Activated naive CD8-positive, alpha-beta T cell treated with anti-CD3 and anti-CD28 coated beads, Interleukin-2, amount 50 U/mL, for 24 hours (primary cell): ENCODE measurements at regions not wholly inside any gene's neighbourhood (a gene's known extent, or its start where the extent isn't known, plus 50 kb on each side); places are given as distances from the start of the nearest gene placed in this dataset.
"Not testable (repeated sequence)": the region's sequence is repeated elsewhere in the genome, so short reads cannot be mapped to it uniquely, and the experiment has no call there.

Source experiments
- ATAC-seq: fragments of 150-1000 bp; cut with Tn5 transposase; one replicate; pipeline ENCODE4 v1.10.0; 2021
- DNase-seq: peaks from one replicate; pipeline ENCODE4 v3.0.0; 2021
- H3K27ac Mint-ChIP-seq: one replicate; pipeline ENCODE4 v1.8.0; 2021; ENCODE audit warnings: mild to moderate bottlenecking, mixed read lengths
- H3K27me3 Mint-ChIP-seq: one replicate; pipeline ENCODE4 v1.8.0; 2021; ENCODE audit warnings: mixed read lengths
- H3K36me3 Mint-ChIP-seq: one replicate; pipeline ENCODE4 v1.8.0; 2021; ENCODE audit warnings: low read depth, mixed read lengths
- H3K4me1 Mint-ChIP-seq: one replicate; pipeline ENCODE4 v1.8.0; 2021; ENCODE audit warnings: mixed read lengths
- H3K4me3 Mint-ChIP-seq: one replicate; pipeline ENCODE4 v1.8.0; 2021; ENCODE audit warnings: mild to moderate bottlenecking, moderate library complexity, mixed read lengths
- H3K9me3 Mint-ChIP-seq: one replicate; pipeline ENCODE4 v1.8.0; 2021; ENCODE audit warnings: mixed read lengths

GRCh38 chr4:132737344-132737743 is 411.8 kb upstream of the PCDH10 start:
- DNase-seq (no peak), ATAC-seq (no peak)
- Mint-ChIP-seq H3K36me3 (no peaks in the 10 kb centered on the region), H3K27ac (no peak overlapping the region), H3K4me1 (no peaks in the 10 kb centered on the region), H3K4me3 (no peak overlapping the region), H3K27me3 (no peaks in the 10 kb centered on the region), H3K9me3 (peaks cover 12% of the 10 kb centered on the region)

DNA sequence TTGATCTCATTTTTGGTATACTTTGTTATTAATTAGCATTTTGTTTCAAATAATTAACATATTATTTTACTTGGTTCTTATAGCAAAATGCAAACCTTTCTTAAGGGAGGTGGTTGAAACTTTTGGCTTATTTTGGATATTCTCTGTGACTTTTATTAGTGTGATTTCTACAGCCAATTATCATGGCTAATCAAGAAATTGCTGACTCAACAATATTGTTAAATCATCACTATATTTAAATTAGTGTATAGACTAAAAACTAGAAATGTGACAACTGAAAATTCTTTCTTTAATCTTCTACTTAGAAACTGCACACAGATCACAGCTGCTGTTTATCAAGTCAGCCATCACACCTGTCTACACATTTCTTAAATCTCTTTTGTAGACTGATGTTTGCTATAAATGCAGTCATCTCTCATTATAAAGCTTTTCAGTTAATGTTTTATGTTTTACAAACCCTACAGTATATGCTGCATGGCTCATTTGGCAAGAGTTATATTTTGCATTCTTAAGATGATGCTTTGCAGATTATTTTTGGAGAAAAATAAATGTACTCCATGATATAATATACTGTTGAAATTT is 389.8 kb upstream of the PCDH10 start:
- H3K27me3 Mint-ChIP-seq: no peaks in the 10 kb centered on the region
- H3K9me3 Mint-ChIP-seq: no peaks in the 10 kb centered on the region
- H3K27ac Mint-ChIP-seq: no peak overlapping the region
- no peaks in the 10 kb centered on the region for H3K4me1 Mint-ChIP-seq
- no peak for ATAC-seq
- H3K36me3 Mint-ChIP-seq: no peaks in the 10 kb centered on the region
- H3K4me3 Mint-ChIP-seq: no peak overlapping the region
- no peak for DNase-seq

DNA sequence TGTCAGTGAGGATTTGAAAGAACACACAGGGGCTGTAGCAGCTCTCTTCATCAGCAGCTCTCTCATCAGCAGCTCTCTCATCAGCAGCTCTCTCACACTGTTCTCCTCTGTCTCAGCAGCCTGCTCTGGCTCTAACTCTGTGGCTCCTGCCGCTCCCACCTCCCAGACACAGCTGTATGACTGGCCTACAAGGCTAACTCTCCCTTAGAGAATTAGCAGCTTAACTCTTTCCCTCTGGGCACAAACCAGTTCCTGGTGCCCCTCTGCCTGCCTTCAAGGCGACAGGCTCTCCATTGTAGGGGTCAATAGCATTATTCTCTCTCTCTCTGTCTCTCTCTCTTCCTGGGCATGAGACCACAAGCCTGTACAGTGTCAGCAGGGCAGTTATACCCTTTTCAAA is 385.6 kb upstream of the PCDH10 start:
- Mint-ChIP-seq H3K4me1 (no peaks in the 10 kb centered on the region), H3K4me3 (no peak overlapping the region), H3K36me3 (no peaks in the 10 kb centered on the region), H3K27ac (no peak overlapping the region), H3K27me3 (no peaks in the 10 kb centered on the region), H3K9me3 (peaks cover 7% of the 10 kb centered on the region)
- DNase-seq: no peak
- no peak for ATAC-seq

- Mint-ChIP-seq H3K9me3 (peaks cover 12% of the 10 kb centered on the region), H3K36me3 (no peaks in the 10 kb centered on the region), H3K27me3 (no peaks in the 10 kb centered on the region), H3K4me1 (no peaks in the 10 kb centered on the region), H3K4me3 (no peak overlapping the region), H3K27ac (no peak overlapping the region)
- DNase-seq: no peak
- no peak for ATAC-seq
These were observed 381.2 kb upstream of the PCDH10 start for GRCh38 chr4:132767901-132768300.

- DNase-seq: no peak
- ATAC-seq: no peak
- peaks cover 16% of the 10 kb centered on the region for H3K9me3 Mint-ChIP-seq
- no peak overlapping the region for H3K4me3 Mint-ChIP-seq
- no peaks in the 10 kb centered on the region for H3K4me1 Mint-ChIP-seq
- no peak overlapping the region for H3K27ac Mint-ChIP-seq
- no peaks in the 10 kb centered on the region for H3K27me3 Mint-ChIP-seq
- no peaks in the 10 kb centered on the region for H3K36me3 Mint-ChIP-seq
These were observed 378.3 kb upstream of the PCDH10 start for GRCh38 chr4:132770776-132771175.

- Mint-ChIP-seq H3K36me3 (no peaks in the 10 kb centered on the region), H3K9me3 (peaks cover 6% of the 10 kb centered on the region), H3K27ac (no peak overlapping the region), H3K4me3 (no peak overlapping the region), H3K27me3 (no peaks in the 10 kb centered on the region), H3K4me1 (no peaks in the 10 kb centered on the region)
- DNase-seq (no peak), ATAC-seq (no peak)
These were observed 356.8 kb upstream of the PCDH10 start for GRCh38 chr4:132792310-132792709.

DNA sequence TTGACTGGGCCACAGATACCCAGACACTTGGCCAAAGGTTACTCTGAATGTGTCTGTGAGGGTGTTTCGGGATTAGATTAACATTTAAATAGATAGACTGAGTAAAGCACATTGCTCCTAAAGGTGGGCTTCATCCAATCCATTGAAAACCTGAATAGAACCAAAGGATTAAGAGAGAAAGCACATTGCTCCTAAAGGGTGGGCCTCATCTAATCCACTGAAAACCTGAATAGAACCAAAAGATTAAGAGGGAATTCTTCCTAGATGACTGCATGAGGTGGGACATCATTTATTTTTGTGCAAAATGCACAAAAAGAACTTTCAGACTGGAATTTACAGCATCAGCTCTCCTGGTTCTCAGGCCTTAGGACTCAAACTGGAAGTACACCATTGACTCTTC is 351.2 kb upstream of the PCDH10 start:
- H3K9me3 Mint-ChIP-seq: no peaks in the 10 kb centered on the region
- DNase-seq (no peak), ATAC-seq (no peak)
- H3K27ac Mint-ChIP-seq: no peak overlapping the region
- H3K4me3 Mint-ChIP-seq: no peak overlapping the region
- no peaks in the 10 kb centered on the region for H3K27me3 Mint-ChIP-seq
- no peaks in the 10 kb centered on the region for H3K4me1 Mint-ChIP-seq
- no peaks in the 10 kb centered on the region for H3K36me3 Mint-ChIP-seq

DNA sequence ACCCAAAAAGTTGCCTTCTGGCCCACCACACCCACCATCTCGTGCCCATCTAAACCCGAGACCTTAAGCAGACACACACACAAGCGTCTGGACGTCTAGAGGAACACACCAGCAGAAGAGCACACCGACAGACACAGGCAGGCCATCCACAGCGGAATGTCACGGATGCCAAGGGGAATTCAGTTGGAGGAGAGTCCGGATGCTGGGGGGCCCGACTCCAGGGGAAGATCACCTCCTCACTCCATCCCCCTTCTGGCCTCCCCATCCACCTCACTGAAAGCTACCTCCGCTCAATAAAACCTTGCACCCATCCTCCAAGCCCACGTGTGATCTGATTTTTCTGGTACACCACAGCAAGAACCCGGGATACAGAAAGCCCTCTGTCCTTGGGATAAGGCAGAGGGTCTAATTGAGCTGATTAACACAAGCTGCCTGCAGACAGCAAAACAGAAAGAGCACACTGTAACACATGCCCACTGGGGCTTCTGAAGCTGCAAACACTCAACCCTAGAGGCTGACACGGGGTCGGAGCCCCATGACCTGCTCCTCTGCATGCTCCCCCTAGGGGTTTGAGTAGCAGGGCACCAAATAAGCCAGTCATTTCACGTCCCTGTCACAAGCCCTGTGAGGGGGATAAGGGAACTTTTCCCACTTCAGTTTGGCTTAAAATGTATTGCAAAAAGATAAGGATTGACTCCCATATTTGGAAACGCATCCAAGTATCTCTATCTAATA is 339.6 kb upstream of the PCDH10 start:
- DNase-seq (no peak), ATAC-seq (no peak)
- Mint-ChIP-seq H3K27me3 (no peaks in the 10 kb centered on the region), H3K36me3 (no peaks in the 10 kb centered on the region), H3K9me3 (no peaks in the 10 kb centered on the region), H3K4me1 (no peaks in the 10 kb centered on the region), H3K27ac (no peak overlapping the region), H3K4me3 (no peak overlapping the region)

DNA sequence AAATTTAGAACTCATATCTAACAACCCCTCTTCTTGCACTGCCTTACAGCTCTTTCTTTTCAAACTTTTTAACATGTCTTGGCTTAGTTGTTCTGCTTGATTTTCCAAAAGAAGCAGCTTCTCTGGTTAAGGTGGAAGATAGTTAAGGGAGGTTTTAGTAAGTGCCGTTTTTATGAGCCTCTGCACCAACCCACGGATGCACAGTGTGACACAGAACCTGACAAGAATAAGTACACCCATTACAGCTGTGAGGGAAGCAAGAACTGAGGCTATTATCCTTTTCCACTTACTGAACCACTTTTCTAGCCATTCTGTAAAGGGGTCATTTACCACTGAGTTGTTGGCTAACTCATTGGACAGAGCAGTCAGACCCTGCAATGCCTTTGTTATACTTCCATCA is 336.0 kb upstream of the PCDH10 start:
- not testable (repeated sequence) for H3K36me3 Mint-ChIP-seq, H3K4me1 Mint-ChIP-seq, H3K4me3 Mint-ChIP-seq, ATAC-seq, DNase-seq, H3K27me3 Mint-ChIP-seq, H3K9me3 Mint-ChIP-seq, H3K27ac Mint-ChIP-seq

- Mint-ChIP-seq H3K27me3 (no peaks in the 10 kb centered on the region), H3K27ac (no peak overlapping the region), H3K4me1 (no peaks in the 10 kb centered on the region), H3K4me3 (no peak overlapping the region), H3K9me3 (peaks cover 16% of the 10 kb centered on the region), H3K36me3 (no peaks in the 10 kb centered on the region)
- ATAC-seq (no peak), DNase-seq (no peak)
These were observed 331.0 kb upstream of the PCDH10 start for GRCh38 chr4:132818091-132818490.

- no peaks in the 10 kb centered on the region for H3K4me1 Mint-ChIP-seq
- H3K4me3 Mint-ChIP-seq: no peak overlapping the region
- H3K27me3 Mint-ChIP-seq: no peaks in the 10 kb centered on the region
- DNase-seq (no peak), ATAC-seq (no peak)
- H3K9me3 Mint-ChIP-seq: peaks cover 13% of the 10 kb centered on the region
- no peaks in the 10 kb centered on the region for H3K36me3 Mint-ChIP-seq
- no peak overlapping the region for H3K27ac Mint-ChIP-seq
These were observed 325.7 kb upstream of the PCDH10 start for GRCh38 chr4:132823419-132823818.

DNA sequence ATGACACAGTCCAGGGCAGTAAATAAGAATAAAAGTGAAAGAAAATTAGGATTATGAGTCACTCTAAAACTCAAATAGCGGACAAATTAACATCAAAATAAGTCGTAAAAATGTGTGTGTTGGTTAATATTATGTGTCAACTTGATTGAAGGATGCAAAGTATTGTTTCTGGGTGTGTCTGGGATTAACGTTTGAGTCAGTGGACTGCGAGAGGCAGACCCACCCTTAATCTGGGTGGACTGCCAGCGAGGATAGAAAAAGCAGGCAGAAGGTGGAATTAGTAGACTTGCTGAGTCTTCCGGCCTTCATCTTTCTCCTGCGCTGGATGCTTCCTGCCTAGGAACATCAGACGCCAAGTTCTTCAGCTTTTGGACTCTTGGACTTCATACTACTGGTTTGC is 324.3 kb upstream of the PCDH10 start:
- Mint-ChIP-seq H3K4me1 (no peaks in the 10 kb centered on the region), H3K27ac (no peak overlapping the region), H3K4me3 (no peak overlapping the region), H3K27me3 (no peaks in the 10 kb centered on the region), H3K9me3 (peaks cover 7% of the 10 kb centered on the region), H3K36me3 (no peaks in the 10 kb centered on the region)
- no peak for ATAC-seq
- no peak for DNase-seq

GRCh38 chr4:132827522-132827921 is 321.6 kb upstream of the PCDH10 start:
- H3K4me3 Mint-ChIP-seq: no peak overlapping the region
- no peaks in the 10 kb centered on the region for H3K27me3 Mint-ChIP-seq
- no peak overlapping the region for H3K27ac Mint-ChIP-seq
- H3K4me1 Mint-ChIP-seq: no peaks in the 10 kb centered on the region
- no peak for ATAC-seq
- DNase-seq: no peak
- H3K9me3 Mint-ChIP-seq: no peaks in the 10 kb centered on the region
- no peaks in the 10 kb centered on the region for H3K36me3 Mint-ChIP-seq

DNA sequence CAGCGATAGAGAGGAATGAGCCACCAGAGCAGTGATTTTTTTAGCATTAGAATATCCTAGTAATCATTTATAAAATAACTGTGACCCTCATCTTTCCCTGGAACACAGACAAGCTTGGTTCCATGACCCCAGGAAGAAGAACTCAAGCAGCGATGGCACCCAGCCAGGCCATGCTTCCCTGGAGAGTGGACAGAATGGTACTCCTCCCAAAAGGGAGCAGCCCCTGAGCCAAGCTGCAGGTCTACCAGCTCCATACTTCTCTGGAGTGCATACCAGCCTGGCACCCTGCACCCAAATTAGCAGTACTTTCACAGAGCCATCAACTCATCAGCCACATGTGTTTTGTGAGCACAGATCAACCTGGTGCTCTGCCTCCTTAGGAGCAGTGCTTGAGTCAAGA is 310.9 kb upstream of the PCDH10 start:
- no peaks in the 10 kb centered on the region for H3K36me3 Mint-ChIP-seq
- DNase-seq: no peak
- H3K4me1 Mint-ChIP-seq: no peaks in the 10 kb centered on the region
- peaks cover 21% of the 10 kb centered on the region for H3K9me3 Mint-ChIP-seq
- no peaks in the 10 kb centered on the region for H3K27me3 Mint-ChIP-seq
- H3K27ac Mint-ChIP-seq: no peak overlapping the region
- no peak overlapping the region for H3K4me3 Mint-ChIP-seq
- ATAC-seq: no peak

DNA sequence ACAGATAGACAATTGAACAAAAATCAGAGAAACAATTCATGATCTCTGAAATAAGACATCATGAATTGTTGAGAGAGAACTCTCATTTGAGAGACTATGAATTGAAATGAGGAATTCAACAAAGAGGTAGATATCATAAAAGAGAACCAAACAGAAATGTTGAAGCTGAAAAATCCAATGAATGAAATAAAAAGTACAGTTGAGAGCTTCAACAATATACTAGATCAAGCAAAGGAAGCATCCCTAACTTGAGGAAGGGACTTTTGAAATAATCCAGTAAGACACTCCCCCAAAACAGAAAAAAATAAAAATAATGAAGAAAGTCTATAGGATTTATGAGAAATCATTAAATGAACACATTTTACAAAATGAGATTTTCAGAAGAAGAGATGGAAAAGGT is 310.0 kb upstream of the PCDH10 start:
- Mint-ChIP-seq H3K4me1 (no peaks in the 10 kb centered on the region), H3K27me3 (no peaks in the 10 kb centered on the region), H3K9me3 (peaks cover 21% of the 10 kb centered on the region), H3K36me3 (no peaks in the 10 kb centered on the region), H3K27ac (no peak overlapping the region), H3K4me3 (no peak overlapping the region)
- no peak for ATAC-seq
- no peak for DNase-seq

DNA sequence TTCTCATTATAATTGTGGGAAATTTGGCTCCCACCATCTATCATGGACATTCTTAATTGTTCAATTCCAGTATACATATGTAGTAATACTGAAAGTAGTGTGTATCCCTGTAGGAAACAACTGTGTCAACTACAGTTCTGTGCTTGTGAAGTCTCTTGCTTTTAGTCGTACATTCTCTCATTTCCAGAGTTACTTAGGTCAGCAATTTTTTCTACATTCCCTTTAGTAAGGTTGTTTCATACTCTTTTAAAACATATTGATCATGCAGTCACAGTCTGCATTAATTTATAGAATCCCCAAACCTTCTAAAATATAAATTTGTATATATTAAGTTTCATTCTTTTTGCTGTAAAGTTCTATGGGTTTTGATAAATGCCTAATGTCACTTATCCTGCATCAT is 289.2 kb upstream of the PCDH10 start:
- Mint-ChIP-seq H3K27me3 (no peaks in the 10 kb centered on the region), H3K4me3 (no peak overlapping the region), H3K9me3 (no peaks in the 10 kb centered on the region), H3K4me1 (no peaks in the 10 kb centered on the region), H3K36me3 (no peaks in the 10 kb centered on the region), H3K27ac (no peak overlapping the region)
- DNase-seq (no peak), ATAC-seq (no peak)
